SK-N-SH treated with all-trans-retinoic acid at 6 μM for 48 hours (cell line): ENCODE measurements at regions not wholly inside any gene's neighbourhood (a gene's known extent, or its start where the extent isn't known, plus 50 kb on each side); places are given as distances from the start of the nearest gene placed in this dataset.

Source experiments
- ATAC-seq: fragments of 200-7000 bp; cut with Tn5 transposase; 3 replicates; pipeline ENCODE4 v1.9.1; 2020; ENCODE audit warnings: mild to moderate bottlenecking, moderate library complexity
- ARNTL ChIP-seq: fragments of 450-650 bp; formaldehyde crosslinking; IDR thresholded peaks from 2 replicates; pipeline ENCODE4 v1.5.0; 2020; ENCODE audit warnings: low read depth, mild to moderate bottlenecking, moderate library complexity, borderline replicate concordance
- CSDC2 ChIP-seq: fragments of 250-450 bp; sonication (Bioruptor Pico); IDR thresholded peaks from 2 replicates; pipeline ENCODE4 v1.5.0; 2020; ENCODE audit warnings: mild to moderate bottlenecking, moderate library complexity
- ESRRG ChIP-seq: fragments of 250-450 bp; sonication (Bioruptor Pico); IDR thresholded peaks from 2 replicates; pipeline ENCODE4 v1.6.1; 2021; ENCODE audit warnings: mild to moderate bottlenecking
- GLIS3 ChIP-seq: fragments of 250-450 bp; sonication (Bioruptor Pico); IDR thresholded peaks from 2 replicates; pipeline ENCODE4 v1.5.0; 2020; ENCODE audit warnings: mild to moderate bottlenecking, moderate library complexity
- ISL1 ChIP-seq: fragments of 250-450 bp; sonication (Bioruptor Pico); IDR thresholded peaks from 2 replicates; pipeline ENCODE4 v2.1.2; 2022; ENCODE audit warnings: mild to moderate bottlenecking, moderate library complexity
- OSR1 ChIP-seq: fragments of 250-450 bp; sonication (Bioruptor Pico); IDR thresholded peaks from 2 replicates; pipeline ENCODE4 v1.8.0; 2022; ENCODE audit warnings: moderate library complexity, mild to moderate bottlenecking, inconsistent platforms
- PPARA ChIP-seq: fragments of 250-450 bp; sonication (Bioruptor Pico); IDR thresholded peaks from 2 replicates; pipeline ENCODE4 v1.5.0; 2020; ENCODE audit warnings: mild to moderate bottlenecking, borderline replicate concordance
- RARB ChIP-seq: fragments of 250-450 bp; sonication (Bioruptor Pico); IDR thresholded peaks from 2 replicates; pipeline ENCODE4 v1.8.0; 2021; ENCODE audit warnings: mild to moderate bottlenecking, moderate library complexity
- SNAI2 ChIP-seq: fragments of 250-450 bp; sonication (Bioruptor Pico); IDR thresholded peaks from 2 replicates; pipeline ENCODE4 v1.5.0; 2020; ENCODE audit warnings: mild to moderate bottlenecking, moderate library complexity
- TOX ChIP-seq: fragments of 250-450 bp; sonication (Bioruptor Pico); IDR thresholded peaks from 2 replicates; pipeline ENCODE4 v1.8.0; 2021; ENCODE audit warnings: mild to moderate bottlenecking, moderate library complexity, borderline replicate concordance
- ZC3H10 ChIP-seq: fragments of 250-450 bp; sonication (Bioruptor Pico); IDR thresholded peaks from 2 replicates; pipeline ENCODE4 v1.5.1; 2021; ENCODE audit warnings: mild to moderate bottlenecking, moderate library complexity
- ZFP30 ChIP-seq: fragments of 450-650 bp; formaldehyde crosslinking; IDR thresholded peaks from 2 replicates; pipeline ENCODE4 v1.5.0; 2022; ENCODE audit warnings: mild to moderate bottlenecking, moderate library complexity
- ZNF70 ChIP-seq: fragments of 450-650 bp; formaldehyde crosslinking; IDR thresholded peaks from 2 replicates; pipeline ENCODE4 v1.5.0; 2020; ENCODE audit warnings: mild to moderate bottlenecking, moderate library complexity
- ZNF8 ChIP-seq: fragments of 450-650 bp; formaldehyde crosslinking; IDR thresholded peaks from 2 replicates; pipeline ENCODE4 v1.5.0; 2020; ENCODE audit warnings: mild to moderate bottlenecking, moderate library complexity
- TF ChIP-seq, protein P1 (sequence below): fragments of 250-450 bp; sonication (Bioruptor Pico); IDR thresholded peaks from 2 replicates; pipeline ENCODE4 v1.5.0; 2020; ENCODE audit warnings: mild to moderate bottlenecking, moderate library complexity
- TF ChIP-seq, protein P2 (sequence below): fragments of 250-450 bp; sonication (Bioruptor Pico); IDR thresholded peaks from 2 replicates; pipeline ENCODE4 v1.8.0; 2021; ENCODE audit warnings: low read depth, mild to moderate bottlenecking, moderate library complexity, borderline replicate concordance
- TF ChIP-seq, protein P3 (sequence below): fragments of 250-450 bp; sonication (Bioruptor Pico); IDR thresholded peaks from 2 replicates; pipeline ENCODE4 v1.5.1; 2020; ENCODE audit warnings: low read depth, mild to moderate bottlenecking, moderate library complexity
- TF ChIP-seq, protein P4 (sequence below): fragments of 250-450 bp; sonication (Bioruptor Pico); IDR thresholded peaks from 2 replicates; pipeline ENCODE4 v1.5.1; 2021; ENCODE audit warnings: mild to moderate bottlenecking, moderate library complexity
- TF ChIP-seq, protein P5 (sequence below): fragments of 250-450 bp; sonication (Bioruptor Pico); IDR thresholded peaks from 2 replicates; pipeline ENCODE4 v1.8.0; 2020; ENCODE audit warnings: mild to moderate bottlenecking, moderate library complexity, borderline replicate concordance

DNA sequence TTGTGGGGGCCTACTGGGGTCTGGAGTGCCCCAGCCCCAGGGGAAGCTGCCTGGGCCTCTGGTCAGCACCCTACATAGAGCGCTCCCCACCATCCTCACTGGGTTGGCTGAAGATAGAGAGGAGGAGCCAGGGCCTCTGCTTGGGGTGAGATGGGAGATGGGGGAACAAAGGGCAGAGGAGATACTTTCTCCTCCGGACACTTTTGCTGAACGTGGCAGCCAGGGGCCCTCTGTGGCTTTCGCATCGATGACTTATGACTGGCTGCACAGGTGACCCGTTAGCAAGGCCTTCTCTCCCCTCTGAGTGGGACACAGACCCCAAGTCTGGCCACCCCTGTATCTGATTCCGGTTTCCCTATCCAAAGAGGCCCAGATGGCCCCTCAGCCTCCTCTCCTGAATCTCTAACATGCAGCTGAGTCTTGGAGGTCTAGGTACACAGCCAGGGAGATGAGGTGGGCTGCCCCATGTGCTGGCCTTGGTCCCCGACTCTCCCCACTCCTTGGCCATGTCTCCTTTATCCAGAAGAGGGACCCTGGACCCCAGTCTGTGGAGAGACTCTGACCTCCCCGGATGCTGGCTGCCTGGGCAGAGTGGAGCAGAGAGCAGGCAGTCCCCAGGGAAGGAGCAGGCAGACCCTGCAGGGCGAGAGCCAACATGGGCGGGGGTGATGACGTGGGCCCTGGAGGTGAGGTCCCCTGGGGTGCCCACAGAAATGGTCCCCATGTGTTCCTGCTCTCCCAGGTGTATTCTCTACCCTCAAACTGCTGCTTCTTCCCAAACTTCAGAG is 59.3 kb upstream of the NECTIN1 start:
- ATAC-seq: no peak
- TF ChIP-seq, protein P1, sequence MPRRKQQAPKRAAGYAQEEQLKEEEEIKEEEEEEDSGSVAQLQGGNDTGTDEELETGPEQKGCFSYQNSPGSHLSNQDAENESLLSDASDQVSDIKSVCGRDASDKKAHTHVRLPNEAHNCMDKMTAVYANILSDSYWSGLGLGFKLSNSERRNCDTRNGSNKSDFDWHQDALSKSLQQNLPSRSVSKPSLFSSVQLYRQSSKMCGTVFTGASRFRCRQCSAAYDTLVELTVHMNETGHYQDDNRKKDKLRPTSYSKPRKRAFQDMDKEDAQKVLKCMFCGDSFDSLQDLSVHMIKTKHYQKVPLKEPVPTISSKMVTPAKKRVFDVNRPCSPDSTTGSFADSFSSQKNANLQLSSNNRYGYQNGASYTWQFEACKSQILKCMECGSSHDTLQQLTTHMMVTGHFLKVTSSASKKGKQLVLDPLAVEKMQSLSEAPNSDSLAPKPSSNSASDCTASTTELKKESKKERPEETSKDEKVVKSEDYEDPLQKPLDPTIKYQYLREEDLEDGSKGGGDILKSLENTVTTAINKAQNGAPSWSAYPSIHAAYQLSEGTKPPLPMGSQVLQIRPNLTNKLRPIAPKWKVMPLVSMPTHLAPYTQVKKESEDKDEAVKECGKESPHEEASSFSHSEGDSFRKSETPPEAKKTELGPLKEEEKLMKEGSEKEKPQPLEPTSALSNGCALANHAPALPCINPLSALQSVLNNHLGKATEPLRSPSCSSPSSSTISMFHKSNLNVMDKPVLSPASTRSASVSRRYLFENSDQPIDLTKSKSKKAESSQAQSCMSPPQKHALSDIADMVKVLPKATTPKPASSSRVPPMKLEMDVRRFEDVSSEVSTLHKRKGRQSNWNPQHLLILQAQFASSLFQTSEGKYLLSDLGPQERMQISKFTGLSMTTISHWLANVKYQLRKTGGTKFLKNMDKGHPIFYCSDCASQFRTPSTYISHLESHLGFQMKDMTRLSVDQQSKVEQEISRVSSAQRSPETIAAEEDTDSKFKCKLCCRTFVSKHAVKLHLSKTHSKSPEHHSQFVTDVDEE (CRISPR knock-in tag): no peak
- no peak for TF ChIP-seq GLIS3 (CRISPR knock-in tag)
- no peak for TF ChIP-seq ARNTL (CRISPR knock-in tag)
- TF ChIP-seq, protein P2, sequence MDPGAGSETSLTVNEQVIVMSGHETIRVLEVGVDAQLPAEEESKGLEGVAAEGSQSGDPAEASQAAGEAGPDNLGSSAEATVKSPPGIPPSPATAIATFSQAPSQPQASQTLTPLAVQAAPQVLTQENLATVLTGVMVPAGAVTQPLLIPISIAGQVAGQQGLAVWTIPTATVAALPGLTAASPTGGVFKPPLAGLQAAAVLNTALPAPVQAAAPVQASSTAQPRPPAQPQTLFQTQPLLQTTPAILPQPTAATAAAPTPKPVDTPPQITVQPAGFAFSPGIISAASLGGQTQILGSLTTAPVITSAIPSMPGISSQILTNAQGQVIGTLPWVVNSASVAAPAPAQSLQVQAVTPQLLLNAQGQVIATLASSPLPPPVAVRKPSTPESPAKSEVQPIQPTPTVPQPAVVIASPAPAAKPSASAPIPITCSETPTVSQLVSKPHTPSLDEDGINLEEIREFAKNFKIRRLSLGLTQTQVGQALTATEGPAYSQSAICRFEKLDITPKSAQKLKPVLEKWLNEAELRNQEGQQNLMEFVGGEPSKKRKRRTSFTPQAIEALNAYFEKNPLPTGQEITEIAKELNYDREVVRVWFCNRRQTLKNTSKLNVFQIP (CRISPR knock-in tag): no peak
- no peak for TF ChIP-seq OSR1 (CRISPR knock-in tag)
- TF ChIP-seq ZFP30 (CRISPR knock-in tag): no peak

DNA sequence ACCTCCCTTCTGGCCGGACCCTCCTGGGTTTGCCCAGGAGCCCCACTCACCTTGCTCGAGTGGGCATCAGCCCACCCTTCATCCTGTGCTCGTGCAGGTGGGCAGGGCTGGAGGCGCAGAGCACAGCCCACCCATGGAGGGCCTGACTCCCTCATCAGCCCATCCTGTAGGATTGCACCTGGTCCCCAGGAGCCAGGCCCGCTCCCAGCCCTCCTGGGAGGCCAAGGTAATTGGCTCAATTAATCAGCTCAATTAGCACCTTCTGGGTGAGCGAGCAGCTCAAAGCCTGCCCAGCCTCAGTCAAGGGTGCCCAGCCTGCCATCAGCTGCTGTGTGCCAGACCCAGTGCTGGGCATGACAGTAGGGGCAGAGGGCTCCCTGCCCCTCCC is 58.1 kb upstream of the NECTIN1 start:
- no peak for TF ChIP-seq ZNF8 (CRISPR knock-in tag)
- TF ChIP-seq GLIS3 (CRISPR knock-in tag): no peak
- no peak for TF ChIP-seq ESRRG (CRISPR knock-in tag)
- TF ChIP-seq, protein P3, sequence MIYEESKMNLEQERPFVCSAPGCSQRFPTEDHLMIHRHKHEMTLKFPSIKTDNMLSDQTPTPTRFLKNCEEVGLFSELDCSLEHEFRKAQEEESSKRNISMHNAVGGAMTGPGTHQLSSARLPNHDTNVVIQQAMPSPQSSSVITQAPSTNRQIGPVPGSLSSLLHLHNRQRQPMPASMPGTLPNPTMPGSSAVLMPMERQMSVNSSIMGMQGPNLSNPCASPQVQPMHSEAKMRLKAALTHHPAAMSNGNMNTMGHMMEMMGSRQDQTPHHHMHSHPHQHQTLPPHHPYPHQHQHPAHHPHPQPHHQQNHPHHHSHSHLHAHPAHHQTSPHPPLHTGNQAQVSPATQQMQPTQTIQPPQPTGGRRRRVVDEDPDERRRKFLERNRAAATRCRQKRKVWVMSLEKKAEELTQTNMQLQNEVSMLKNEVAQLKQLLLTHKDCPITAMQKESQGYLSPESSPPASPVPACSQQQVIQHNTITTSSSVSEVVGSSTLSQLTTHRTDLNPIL: no peak
- TF ChIP-seq SNAI2: no peak
- TF ChIP-seq ZC3H10 (CRISPR knock-in tag): no peak
- TF ChIP-seq ISL1: no peak
- TF ChIP-seq, protein P4, sequence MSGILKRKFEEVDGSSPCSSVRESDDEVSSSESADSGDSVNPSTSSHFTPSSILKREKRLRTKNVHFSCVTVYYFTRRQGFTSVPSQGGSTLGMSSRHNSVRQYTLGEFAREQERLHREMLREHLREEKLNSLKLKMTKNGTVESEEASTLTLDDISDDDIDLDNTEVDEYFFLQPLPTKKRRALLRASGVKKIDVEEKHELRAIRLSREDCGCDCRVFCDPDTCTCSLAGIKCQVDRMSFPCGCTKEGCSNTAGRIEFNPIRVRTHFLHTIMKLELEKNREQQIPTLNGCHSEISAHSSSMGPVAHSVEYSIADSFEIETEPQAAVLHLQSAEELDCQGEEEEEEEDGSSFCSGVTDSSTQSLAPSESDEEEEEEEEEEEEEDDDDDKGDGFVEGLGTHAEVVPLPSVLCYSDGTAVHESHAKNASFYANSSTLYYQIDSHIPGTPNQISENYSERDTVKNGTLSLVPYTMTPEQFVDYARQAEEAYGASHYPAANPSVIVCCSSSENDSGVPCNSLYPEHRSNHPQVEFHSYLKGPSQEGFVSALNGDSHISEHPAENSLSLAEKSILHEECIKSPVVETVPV: no peak
- no peak for TF ChIP-seq CSDC2 (CRISPR knock-in tag)
- TF ChIP-seq, protein P2 (CRISPR knock-in tag): no peak
- TF ChIP-seq PPARA: no peak
- TF ChIP-seq RARB (CRISPR knock-in tag): no peak
- no peak for TF ChIP-seq TOX (CRISPR knock-in tag)
- no peak for TF ChIP-seq ZNF70
- TF ChIP-seq OSR1 (CRISPR knock-in tag): no peak
- TF ChIP-seq, protein P5, sequence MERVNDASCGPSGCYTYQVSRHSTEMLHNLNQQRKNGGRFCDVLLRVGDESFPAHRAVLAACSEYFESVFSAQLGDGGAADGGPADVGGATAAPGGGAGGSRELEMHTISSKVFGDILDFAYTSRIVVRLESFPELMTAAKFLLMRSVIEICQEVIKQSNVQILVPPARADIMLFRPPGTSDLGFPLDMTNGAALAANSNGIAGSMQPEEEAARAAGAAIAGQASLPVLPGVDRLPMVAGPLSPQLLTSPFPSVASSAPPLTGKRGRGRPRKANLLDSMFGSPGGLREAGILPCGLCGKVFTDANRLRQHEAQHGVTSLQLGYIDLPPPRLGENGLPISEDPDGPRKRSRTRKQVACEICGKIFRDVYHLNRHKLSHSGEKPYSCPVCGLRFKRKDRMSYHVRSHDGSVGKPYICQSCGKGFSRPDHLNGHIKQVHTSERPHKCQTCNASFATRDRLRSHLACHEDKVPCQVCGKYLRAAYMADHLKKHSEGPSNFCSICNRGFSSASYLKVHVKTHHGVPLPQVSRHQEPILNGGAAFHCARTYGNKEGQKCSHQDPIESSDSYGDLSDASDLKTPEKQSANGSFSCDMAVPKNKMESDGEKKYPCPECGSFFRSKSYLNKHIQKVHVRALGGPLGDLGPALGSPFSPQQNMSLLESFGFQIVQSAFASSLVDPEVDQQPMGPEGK (CRISPR knock-in tag): no peak
- no peak for TF ChIP-seq ARNTL (CRISPR knock-in tag)
- TF ChIP-seq, protein P1 (CRISPR knock-in tag): no peak
- ATAC-seq: no peak
